Epidermal melanocyte (primary cell): ENCODE measurements at regions not wholly inside any gene's neighbourhood (a gene's known extent, or its start where the extent isn't known, plus 50 kb on each side); places are given as distances from the start of the nearest gene placed in this dataset.
"Not testable (repeated sequence)": the region's sequence is repeated elsewhere in the genome, so short reads cannot be mapped to it uniquely, and the experiment has no call there.

Experiments used
- DNase-seq: peaks from one replicate; pipeline ENCODE4 v3.0.0; 2011; ENCODE audit warnings: low spot score; ENCODE audit not compliant: insufficient read length

- DNase-seq = no peak
Measured at GRCh38 chr1:83053446-83053845, 945.5 kb downstream of the TTLL7 start.

- DNase-seq = no peak
Measured at GRCh38 chr1:83052865-83053264, 946.1 kb downstream of the TTLL7 start.

GRCh38 chr1:83051053-83051452 is 947.9 kb downstream of the TTLL7 start:
- DNase-seq = not testable (repeated sequence)

GRCh38 chr1:83043244-83043643 is 955.7 kb downstream of the TTLL7 start:
- DNase-seq = no peak

GRCh38 chr1:83039091-83039490 is 959.8 kb downstream of the TTLL7 start:
- DNase-seq = not testable (repeated sequence)

GRCh38 chr1:83034851-83035250 is 964.1 kb downstream of the TTLL7 start:
- no peak for DNase-seq

GRCh38 chr1:83033682-83034081 is 965.2 kb downstream of the TTLL7 start:
- DNase-seq = no peak

- no peak for DNase-seq
Measured at GRCh38 chr1:83029916-83030315, 969.0 kb downstream of the TTLL7 start.

GRCh38 chr1:83029050-83029449 is 969.9 kb downstream of the TTLL7 start:
- DNase-seq = no peak

- no peak for DNase-seq
Measured at GRCh38 chr1:83028467-83028866, 970.5 kb downstream of the TTLL7 start.

GRCh38 chr1:83027511-83027910 is 971.4 kb downstream of the TTLL7 start:
- no peak for DNase-seq

GRCh38 chr1:83026745-83027144 is 972.2 kb downstream of the TTLL7 start:
- no peak for DNase-seq

- DNase-seq = no peak
Measured at GRCh38 chr1:83024251-83024767, 974.6 kb downstream of the TTLL7 start.

- no peak for DNase-seq
Measured at GRCh38 chr1:83023212-83023611, 975.7 kb downstream of the TTLL7 start.

GRCh38 chr1:83022206-83022605 is 976.7 kb downstream of the TTLL7 start:
- DNase-seq = no peak

- DNase-seq = no peak
Measured at GRCh38 chr1:83017701-83018100, 981.2 kb downstream of the TTLL7 start.

GRCh38 chr1:83017276-83017675 is 981.7 kb downstream of the TTLL7 start:
- no peak for DNase-seq

- no peak for DNase-seq
Measured at GRCh38 chr1:83016354-83016849, 982.5 kb downstream of the TTLL7 start.

- no peak for DNase-seq
Measured at GRCh38 chr1:83015163-83015562, 983.8 kb downstream of the TTLL7 start.

GRCh38 chr1:83012950-83013349 is 986.0 kb downstream of the TTLL7 start:
- DNase-seq = no peak

- DNase-seq = no peak
Measured at GRCh38 chr1:83011265-83011664, 987.7 kb downstream of the TTLL7 start.

GRCh38 chr1:83006271-83006670 is 992.7 kb downstream of the TTLL7 start:
- no peak for DNase-seq

- DNase-seq = no peak
Measured at GRCh38 chr1:83000286-83000685, 998.6 kb downstream of the TTLL7 start.

GRCh38 chr1:82995951-82996350 is 1003.0 kb downstream of the TTLL7 start:
- DNase-seq = no peak
